Activated effector memory CD4-positive, alpha-beta T cell treated with Interleukin-2 at 50 U/mL for 16 hours (primary cell): ENCODE measurements at regions not wholly inside any gene's neighbourhood (a gene's known extent, or its start where the extent isn't known, plus 50 kb on each side); places are given as distances from the start of the nearest gene placed in this dataset.
"Not testable (repeated sequence)": the region's sequence is repeated elsewhere in the genome, so short reads cannot be mapped to it uniquely, and the experiment has no call there.

Experiments used
- DNase-seq: peaks from one replicate; pipeline ENCODE4 v3.0.0-alpha.2; 2020

DNA sequence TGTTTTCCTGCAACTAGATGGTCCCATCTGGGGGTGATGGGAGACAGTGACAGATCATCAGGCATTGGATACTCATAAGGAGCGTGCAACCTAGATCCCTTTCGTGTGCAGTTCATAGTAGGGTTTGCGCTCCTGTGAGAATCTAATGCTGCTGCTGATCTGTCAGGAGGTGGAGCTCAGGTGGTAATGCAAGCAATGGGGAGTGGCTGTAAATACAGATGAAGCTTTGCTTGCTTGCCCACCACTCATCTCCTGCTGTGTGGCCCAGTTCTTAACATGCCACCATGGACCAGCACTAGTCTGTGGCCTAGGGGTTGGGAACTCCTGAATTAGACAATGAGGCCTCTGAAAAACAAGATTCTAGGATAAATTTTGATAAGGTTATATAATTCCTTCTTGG lies 430.6 kb downstream of the KCNJ2 start:
- not testable (repeated sequence) for DNase-seq

DNA sequence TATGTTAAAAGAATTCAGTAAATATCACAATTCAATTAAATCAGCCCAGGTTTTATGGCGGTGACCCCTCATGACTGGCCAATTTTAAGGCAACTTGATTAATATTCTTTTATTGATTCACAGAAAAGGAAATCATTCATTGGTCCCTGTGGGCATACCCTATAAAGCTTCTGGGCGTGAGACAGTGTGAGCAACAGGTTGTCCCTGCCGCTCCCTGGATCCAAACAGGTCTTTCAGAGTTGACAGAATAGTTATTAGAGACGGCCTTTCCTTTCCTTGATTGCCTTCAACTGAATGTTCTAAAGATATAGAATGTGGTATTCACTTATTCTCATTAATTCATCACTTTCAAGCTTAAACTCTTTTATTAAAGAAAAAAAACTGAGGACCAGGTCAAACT lies 433.9 kb downstream of the KCNJ2 start:
- no peak for DNase-seq

DNA sequence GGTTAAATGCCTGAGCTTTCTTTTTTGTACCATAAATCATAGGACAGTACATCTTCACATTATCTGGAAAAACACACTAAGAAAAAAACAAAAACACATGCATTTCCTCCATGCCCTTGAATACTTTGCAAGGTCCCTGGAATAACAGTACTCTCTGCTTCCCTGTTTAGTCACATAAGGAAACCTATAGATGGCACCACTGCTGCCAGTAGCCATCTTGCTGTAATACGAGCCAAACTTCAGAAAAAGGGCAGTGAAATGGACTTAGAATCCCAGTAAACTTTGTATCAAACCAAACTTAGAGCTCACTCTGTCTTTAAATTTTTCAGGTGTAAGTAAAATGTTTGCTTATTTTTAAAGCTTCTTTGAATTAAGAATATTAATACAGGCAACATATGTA lies 435.5 kb downstream of the KCNJ2 start:
- no peak for DNase-seq

DNA sequence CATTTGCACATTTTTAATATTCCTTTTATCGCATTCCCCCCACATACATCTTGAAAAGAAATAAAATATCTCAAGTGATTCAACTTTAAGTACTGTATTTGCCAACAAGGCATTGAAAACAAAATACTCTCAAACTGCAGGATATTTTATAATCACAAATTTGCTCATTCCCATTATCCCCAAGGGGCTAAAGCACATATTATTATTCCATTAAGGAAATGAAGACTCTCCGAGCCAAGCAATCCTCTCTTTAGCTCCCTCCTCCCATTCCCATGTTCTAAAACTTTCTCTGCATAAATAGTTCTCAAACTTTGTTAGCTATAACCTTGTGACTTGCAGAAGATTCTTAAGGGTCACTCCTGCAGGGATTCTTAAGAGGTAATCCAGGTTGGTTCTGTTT lies 436.8 kb downstream of the KCNJ2 start:
- no peak for DNase-seq

DNA sequence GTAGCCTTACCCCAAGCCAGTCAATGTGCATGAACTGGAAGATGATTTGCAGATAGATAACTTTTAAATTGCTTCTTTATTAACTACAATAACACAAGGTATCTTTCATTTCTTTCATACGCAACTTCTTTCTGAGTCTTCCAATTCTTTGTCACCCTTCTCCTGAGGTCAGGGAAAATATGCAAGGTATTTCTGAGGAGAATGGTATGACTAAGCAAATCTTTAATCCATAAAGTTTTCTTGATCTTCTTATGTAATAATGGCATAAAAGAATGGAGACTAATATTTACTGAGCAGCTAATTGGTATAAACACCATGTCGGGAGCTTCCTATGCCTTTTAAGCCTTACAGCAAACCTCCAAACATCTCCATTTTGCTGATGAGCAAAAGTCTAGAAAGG lies 438.9 kb downstream of the KCNJ2 start:
- no peak for DNase-seq

DNA sequence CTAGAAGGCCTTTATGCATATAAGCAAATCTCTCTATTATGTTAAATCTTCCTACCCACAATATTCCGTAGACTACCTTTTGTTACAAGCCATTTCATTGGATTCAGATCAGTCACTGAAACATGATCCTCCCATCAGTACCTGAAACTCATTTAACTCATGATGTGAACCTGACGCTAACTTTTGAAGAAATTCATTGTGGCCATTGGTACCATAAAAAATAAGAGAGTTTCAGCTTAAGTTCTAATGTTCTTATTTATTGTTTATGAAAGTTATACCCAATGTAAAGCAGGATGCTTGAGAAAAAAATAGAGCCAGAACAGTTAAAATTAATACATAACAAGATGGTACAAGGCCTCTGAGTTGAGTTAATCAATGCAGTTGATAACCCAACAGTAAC lies 439.6 kb downstream of the KCNJ2 start:
- no peak for DNase-seq

DNA sequence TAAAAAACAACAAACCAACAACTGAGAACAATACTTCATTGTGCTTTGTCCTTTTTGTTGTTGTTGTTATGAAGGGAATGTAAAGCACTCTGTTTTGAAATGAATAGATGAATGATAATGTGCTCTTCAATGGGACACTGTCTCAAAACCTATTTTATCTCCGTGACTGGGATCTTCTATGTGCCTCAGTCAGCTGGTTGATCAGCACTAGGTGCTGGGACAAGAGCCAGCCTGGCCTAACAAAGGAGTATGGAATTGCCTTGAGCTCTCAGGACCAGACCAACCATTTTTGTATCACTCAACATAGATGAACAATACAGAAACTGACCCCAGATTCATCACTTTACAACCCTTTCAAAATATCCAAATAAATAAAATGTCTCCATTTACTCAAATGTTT lies 440.2 kb downstream of the KCNJ2 start:
- no peak for DNase-seq

DNA sequence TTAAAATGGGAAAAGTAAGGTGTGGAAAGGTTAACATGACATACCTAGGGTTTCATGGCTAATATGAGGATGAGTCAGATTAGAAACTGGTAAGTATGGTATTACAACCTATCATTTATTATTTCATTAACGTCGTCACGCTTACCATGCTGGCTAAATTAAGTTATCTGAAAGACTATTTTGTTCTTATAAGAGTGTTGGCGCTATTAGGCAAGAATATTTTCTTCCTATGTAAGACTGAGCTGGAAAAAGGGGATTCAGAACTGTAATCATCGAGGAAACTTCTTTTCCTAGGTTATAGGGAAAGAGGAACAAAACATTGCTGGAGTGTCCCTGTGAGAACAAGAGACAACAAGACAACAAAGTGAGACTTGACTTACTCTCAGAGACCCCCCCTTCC lies 440.8 kb downstream of the KCNJ2 start:
- DNase-seq: no peak

DNA sequence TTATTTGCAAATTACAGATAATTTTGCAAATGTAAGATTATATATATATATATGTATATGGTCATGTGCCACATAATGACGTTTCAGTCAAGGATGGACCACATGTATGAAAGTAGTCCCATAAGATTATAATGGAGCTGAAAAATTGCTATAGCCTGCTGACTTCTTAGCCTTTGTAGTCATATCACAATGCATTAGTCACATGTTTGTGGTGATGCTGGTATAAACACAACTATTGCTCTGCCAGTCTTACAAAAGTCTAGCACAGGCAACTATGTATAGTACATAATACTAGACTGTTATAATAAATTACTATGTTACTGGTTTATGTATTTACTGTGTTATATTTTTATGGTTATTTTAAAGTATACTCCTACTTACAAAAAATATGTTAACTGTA lies 444.3 kb downstream of the KCNJ2 start:
- no peak for DNase-seq

DNA sequence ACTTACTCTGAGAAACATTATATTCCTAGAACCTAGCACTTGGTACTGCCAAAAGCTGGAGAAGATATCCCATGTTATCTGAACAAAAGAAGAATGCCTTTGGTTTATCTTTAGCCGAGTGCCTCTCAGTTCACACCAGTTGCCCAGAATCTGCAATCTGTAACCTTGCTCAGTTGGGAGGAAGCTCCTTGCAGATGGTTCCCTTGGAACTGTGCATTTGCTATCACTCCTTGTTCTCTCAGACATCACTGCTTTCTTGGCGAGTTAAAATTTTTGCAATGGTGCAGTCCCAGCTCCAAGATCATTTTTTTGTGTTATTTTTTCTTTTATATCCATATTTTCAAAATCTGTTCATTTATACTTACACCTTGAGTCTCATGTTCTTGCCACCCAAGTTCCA lies 446.5 kb downstream of the KCNJ2 start:
- DNase-seq: no peak

DNA sequence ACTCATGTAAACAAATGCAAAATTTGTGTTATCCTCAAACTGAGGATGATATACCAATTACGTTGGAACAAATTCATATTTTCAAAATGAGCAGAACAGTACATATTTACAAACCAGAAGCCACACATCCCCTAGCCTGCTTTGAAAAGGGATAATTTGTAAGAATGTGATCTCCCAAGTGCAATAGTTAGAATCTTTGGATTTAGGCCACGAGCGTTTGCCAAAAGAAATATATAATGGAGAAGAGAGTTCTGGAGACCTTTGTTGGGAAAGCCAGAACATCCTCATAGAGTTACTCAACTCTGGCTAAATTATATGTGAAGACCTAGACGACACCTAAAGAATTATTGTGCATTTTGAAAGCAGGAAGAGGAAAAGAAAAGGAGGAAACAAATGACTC lies 449.3 kb downstream of the KCNJ2 start:
- DNase-seq: no peak

DNA sequence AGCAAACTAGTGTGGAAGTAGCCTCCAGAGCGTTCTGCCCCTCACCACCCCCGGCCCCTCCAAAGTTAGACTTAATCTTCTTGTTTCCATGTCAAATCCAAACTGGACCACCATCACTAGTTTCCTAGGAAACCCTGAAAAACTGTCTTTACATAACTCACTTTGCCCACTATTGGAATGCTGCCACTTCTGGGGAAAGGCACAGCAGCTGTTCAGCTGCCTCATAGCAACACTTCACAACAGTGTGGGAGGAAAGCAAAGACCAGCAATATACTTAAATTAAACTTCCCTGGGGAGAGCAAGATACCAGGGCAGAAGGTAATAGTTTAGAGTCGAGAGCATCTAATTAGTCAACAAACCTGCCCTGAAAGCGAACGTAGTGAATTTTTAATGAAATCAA lies 452.2 kb downstream of the KCNJ2 start:
- no peak for DNase-seq

DNA sequence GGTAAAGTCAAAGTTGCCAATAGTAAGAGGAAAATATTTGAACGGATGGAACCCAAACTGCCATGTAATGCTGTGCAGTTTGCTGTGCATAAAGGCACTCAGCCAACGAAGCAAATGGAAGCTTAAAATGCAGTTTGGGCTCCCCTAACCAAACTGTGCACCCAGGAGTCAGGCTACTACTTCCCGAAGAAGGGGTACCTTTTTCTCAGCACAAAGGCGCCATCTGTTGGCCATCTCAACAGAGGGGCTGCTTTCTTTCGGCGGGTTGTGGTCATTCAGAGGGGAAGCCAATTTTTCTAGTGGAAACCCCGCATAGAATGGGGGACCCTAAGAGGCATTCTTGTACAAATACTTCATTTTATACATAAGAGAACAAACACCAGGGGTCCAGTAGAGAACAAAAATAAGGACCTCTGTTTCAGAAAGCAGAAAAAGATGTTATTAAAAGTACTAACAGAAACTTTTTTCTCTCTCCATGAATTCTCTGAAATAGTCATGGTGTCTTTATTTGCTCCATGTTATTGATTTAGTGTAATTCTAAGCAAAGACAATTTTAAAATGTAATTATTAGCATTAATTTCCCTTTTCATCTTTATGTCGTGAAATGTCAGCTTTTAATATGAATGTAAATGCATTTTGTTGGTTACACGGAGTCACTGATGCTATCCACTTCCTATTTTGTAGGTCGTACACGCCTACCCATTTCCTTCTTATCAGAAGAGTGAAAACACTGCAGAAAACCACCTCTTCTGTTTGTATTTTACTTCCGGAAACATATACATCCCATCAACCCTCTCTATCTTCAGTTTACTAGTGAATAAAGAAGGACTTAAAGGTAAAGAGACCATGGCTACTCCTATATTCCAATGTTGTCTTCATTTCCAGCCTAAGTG lies 453.3 kb downstream of the KCNJ2 start:
- DNase-seq: no peak

DNA sequence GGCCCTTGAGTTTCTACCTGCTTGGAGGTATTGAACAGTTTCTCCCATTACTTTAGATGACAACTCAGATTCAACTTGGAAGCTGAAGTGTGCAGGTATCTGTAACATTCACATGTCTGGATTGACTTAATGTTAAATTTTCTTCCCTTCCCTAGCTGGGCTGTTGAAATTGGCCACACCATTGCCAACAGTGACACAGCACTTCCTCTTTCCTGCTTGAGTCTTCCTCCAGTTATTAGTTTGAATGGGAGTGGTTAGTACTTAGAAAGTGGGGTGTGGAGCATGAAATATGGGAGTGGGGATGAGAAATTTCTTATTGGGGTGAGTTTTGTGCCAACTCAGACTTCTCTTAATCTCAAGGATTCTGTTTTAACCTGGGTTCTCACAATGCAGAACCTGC lies 454.9 kb downstream of the KCNJ2 start:
- DNase-seq: no peak

DNA sequence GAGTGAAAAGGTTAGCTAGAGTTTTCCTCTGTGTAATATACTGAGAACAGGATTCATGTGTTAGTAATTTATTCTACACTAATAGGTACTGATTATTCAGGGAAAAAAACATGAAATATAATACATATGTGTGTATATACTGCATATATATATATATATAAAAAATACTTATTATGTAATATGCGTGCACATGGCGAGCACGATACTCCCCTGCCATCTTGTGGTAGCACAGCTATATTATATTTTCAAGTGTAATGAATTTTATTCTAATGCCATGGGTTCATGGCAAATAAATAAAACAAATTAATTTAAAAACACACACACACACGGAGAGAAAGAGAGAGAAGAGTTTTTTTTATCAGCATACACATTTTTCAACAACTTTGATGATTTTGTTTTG lies 460.6 kb downstream of the KCNJ2 start:
- no peak for DNase-seq

DNA sequence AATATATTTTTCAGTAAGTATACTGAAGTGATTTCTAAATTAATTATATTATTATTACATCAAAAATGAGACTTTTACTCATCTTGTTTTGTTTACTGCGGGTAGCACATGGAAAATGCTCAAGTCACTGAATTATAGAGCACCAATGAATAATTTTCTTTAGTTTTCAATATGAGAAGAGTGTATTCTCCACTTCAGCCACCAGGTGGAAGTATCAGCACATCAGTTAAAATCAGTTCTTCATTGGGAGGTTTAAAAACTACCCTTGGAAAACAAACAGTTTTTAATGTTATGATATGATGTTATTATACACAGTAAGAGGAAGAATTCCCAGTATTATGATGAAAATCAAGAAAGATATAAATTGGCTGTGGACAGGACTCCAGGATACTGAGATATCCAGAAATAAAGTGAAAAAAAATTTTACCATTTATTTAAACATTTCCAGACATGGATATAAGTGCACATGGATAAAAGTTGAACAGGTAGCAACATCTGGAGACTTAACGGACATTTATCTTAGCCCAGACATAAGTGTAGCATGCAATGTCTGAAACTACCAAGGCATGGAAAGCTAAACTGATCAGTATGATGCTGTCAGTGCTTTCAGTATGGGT lies 467.3 kb downstream of the KCNJ2 start:
- DNase-seq: no peak

DNA sequence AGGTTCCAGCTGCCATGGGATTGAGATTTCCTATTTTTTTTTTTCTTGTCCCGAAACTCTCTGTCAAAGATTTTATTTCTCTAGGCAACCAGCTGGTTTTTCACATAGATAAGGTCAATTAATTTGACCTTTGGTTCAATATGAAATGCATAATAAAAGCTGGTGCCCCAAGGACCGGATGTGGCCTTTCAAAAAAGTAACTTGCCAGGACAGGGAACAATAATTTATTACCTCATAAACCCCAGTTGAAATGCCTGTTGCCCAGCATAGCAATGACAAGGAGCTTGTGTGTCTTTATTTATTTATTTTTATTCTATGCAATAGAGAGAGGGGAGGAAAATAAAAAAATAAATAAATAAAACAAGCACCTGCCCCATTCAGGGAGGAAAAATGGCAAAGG lies 472.7 kb downstream of the KCNJ2 start:
- DNase-seq: no peak

DNA sequence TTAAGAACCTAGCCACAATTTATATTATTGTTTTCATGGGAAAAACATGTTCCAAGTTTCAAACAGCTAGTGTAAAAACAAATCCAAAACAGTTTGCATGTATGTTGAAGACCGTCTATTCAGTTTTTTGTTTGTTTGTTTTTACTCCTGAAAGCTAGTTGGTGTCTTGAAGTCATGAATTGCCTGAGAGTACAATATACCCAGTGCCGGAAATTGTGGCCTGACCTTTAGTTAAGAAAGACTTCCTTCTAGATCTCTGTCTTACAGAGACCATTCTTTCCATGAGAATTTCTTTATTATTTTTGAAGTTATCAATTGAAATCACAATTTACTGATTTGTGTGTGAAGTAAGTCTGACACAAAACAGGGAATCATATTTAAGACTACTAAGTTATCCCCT lies 474.8 kb downstream of the KCNJ2 start:
- no peak for DNase-seq

DNA sequence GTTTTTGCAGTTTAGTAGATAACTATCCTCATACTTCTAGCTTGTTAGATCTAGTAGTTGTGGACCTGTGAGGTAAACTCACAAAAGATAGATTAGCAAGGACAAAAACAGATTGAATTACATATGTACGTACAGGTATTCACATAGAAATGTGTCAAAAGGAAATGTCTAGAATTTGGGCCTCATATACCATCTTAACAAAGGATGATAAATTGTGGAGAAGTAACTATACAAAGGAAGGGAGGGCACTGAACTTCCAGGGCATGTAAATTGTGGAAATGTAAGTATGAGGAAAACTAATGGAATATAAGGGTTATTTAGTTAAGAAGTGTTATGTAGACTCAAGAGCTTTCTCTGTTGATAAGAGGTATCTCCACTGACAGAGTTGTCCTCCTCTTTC lies 477.3 kb downstream of the KCNJ2 start:
- DNase-seq: no peak

DNA sequence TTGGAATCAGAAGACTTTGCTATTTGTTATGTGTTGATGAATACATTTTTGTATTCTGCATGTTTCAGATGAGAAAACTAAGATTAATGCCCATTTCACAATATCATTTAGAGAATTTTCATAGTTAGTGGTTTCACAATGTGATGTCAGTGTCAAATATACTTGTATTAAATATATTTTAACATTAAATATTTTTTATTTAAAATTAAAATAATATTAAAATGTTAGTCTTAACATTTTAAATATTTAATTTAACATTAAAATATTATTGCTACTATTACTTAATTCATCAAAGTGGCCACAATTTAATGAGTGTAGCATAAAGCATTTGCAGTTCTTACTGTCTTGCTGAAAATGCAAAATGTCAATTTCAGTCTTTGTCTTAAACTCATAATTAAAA lies 478.8 kb downstream of the KCNJ2 start:
- no peak for DNase-seq

DNA sequence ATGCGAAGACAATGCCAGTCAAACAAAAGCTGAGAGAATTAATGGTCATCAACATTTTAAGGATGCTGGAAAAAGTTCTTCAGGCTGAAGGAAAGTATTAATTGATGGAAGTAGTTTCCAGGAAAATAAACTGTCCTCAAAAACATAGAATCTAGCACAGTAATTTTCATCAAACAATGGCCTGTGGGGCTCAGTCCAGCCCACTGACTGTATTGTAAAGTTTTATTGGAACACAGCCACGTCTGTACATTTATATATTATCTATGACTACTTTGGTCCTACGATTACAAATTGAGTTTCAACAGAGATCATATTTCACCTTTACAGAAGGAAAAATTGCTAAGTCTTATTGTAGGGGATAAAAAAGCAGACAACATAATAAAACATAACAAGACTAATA lies 484.5 kb downstream of the KCNJ2 start:
- no peak for DNase-seq

DNA sequence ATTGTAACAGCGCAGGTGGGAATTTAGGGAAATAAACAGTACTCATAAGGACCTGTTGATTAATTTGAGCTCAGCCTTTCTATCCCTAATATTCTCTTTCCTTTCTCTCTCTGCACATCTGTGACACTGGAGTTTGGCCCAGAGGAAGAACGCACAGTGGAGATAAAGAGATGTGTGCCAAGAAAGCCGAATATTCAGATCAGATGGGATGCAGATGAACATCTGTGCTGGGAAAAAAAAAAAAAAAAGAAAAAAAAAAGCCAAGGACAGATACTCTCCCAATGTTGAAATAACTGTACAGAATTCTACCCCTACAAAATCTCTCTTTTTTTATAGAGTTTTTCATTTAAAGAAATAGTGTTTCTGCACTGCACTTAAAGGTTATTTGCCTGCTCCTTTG lies 485.4 kb downstream of the KCNJ2 start:
- no peak for DNase-seq

DNA sequence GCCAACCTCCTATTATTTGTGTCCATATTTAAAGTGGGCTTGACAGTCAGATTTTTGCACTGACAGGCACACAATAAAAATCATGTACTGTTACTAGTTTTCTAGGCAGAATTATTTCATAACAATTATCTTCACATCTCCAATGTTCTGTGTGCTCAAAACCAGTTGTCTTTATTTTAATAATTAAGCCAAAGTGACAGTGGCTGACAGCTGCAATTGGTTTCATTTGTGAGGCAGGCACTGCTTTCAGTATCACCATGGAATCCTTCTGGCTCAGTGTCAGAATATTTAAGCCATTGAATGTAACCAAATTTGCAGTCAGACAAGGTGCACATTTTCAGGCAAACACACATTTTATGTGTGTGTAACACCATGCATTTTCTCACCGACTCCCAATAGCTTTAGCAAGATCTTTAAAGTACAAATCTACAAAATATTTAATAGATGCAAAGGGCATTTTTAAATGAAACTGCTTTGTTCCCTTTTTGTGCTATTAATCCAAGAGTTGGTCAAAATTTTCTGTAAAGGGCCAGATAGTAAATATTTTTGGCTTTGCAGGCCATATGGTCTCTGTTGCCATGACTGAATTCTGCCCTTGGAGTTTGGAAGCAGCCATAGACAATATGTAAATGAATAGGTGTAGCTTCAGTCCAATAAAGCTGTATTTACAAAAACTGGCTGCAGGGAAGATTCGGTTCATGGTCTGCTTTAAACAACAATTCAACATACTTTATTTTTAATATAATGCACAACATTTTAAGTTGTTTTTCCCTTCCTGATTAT lies 486.0 kb downstream of the KCNJ2 start:
- DNase-seq: no peak

DNA sequence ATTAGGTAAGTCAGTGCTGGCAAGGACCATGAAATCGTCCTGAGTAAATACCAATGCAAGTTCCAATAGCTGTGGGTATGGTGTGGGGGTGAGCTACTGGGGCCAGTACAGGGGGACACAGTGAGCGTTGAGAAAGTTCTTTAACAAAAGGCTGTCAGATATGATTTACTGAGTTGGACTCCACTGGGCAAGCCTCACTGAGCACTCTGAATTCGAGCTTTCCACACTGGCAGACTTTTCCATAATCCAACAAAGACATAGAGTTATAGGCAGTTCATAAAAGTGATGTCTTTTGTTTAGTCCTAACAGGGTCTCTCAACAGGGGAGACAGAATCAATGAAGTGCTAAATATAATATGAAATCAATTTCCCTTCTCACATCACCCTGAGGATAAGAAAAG lies 489.0 kb downstream of the KCNJ2 start:
- no peak for DNase-seq
